ENCODE measurements at regions not wholly inside any gene's neighbourhood (a gene's known extent, or its start where the extent isn't known, plus 50 kb on each side); places are given as distances from the start of the nearest gene placed in this dataset.
"Not testable (repeated sequence)": the region's sequence is repeated elsewhere in the genome, so short reads cannot be mapped to it uniquely, and the experiment has no call there.

DNA sequence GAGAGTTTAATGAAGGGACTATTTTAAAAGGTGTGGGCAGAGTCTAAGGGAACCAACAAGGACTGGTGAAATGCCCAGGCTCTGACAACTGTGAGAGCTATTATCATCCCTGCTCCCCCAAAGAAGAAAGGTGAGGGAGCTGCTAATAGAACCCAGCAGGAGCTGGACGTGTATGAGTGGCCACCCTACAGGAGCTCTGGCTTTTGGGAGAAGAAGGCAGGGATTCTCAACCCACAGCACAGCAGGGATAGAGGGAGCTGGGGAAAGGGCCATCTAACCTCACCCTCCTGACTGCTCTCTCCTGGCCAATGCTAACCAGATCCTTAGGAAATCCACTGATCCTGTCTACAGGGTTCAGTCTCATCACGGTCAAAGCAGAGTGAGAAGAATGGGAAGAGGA lies 57.1 kb downstream of the GRIN2B start:
- H3K4me3 ChIP-seq (ENCODE audit: low read length): no peak overlapping the region
- no peak overlapping the region for H3K9ac ChIP-seq (ENCODE audit: low read length)
- H3K27ac ChIP-seq (ENCODE audit: low read length): no peak overlapping the region
- no peaks in the 10 kb centered on the region for H3K27me3 ChIP-seq (ENCODE audit: control insufficient read depth, insufficient read depth, low read length)
- H3K9me3 ChIP-seq (ENCODE audit: control insufficient read depth, low read depth, low read length): no peaks in the 10 kb centered on the region
- no peaks in the 10 kb centered on the region for H3K36me3 ChIP-seq (ENCODE audit: control insufficient read depth, low read depth, low read length)
- no peaks in the 10 kb centered on the region for H3K4me1 ChIP-seq (ENCODE audit: control insufficient read depth, low read depth, low read length)

DNA sequence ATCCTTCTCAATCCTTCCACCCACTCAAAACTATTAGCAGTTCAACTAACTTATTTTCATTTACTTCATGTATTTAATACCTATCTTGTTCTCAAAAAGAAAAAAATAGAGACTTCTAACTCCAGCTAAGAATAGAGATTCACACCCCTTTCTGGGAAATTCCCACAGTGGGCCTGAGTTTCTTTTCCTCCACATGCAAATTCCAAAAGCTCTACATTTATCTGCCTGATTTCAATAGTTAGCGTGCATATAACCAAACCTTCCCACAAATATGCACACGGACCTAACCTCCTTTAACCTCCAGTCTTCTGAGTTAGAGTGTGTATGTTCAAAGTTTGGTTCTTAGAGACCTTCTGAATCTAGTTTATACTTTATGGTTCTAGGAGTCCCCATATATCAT lies 62.5 kb downstream of the GRIN2B start:
- no peaks in the 10 kb centered on the region for H3K36me3 ChIP-seq (ENCODE audit: control insufficient read depth, low read depth, low read length)
- no peaks in the 10 kb centered on the region for H3K27me3 ChIP-seq (ENCODE audit: control insufficient read depth, insufficient read depth, low read length)
- H3K9ac ChIP-seq (ENCODE audit: low read length): no peak overlapping the region
- H3K4me3 ChIP-seq (ENCODE audit: low read length): no peak overlapping the region
- H3K4me1 ChIP-seq (ENCODE audit: control insufficient read depth, low read depth, low read length): no peaks in the 10 kb centered on the region
- H3K27ac ChIP-seq (ENCODE audit: low read length): no peak overlapping the region
- no peaks in the 10 kb centered on the region for H3K9me3 ChIP-seq (ENCODE audit: control insufficient read depth, low read depth, low read length)

DNA sequence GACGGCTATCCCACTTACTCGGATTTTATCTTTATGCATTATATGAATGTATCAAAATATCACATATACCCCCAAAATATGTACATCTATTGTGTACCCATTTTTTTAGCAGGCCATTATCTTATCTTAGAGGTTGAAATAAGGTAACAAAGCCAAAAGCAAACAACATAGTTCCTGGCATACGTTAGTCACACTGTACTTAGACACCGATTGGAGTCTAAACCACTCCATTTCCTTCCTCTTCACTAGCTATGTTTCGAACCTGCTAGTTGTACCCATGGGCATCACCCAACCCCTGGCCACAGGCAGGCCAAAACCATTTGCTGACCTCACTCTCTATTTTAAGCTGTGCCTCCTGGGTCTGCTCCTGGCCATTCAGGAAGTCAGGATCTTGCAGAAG lies 66.3 kb downstream of the GRIN2B start:
- Histone ChIP-seq H3K36me3 (ENCODE audit: control insufficient read depth, low read depth, low read length) (no peaks in the 10 kb centered on the region), H3K27me3 (ENCODE audit: control insufficient read depth, insufficient read depth, low read length) (no peaks in the 10 kb centered on the region), H3K9ac (ENCODE audit: low read length) (no peak overlapping the region), H3K9me3 (ENCODE audit: control insufficient read depth, low read depth, low read length) (no peaks in the 10 kb centered on the region), H3K4me1 (ENCODE audit: control insufficient read depth, low read depth, low read length) (no peaks in the 10 kb centered on the region), H3K27ac (ENCODE audit: low read length) (no peak overlapping the region), H3K4me3 (ENCODE audit: low read length) (no peak overlapping the region)

DNA sequence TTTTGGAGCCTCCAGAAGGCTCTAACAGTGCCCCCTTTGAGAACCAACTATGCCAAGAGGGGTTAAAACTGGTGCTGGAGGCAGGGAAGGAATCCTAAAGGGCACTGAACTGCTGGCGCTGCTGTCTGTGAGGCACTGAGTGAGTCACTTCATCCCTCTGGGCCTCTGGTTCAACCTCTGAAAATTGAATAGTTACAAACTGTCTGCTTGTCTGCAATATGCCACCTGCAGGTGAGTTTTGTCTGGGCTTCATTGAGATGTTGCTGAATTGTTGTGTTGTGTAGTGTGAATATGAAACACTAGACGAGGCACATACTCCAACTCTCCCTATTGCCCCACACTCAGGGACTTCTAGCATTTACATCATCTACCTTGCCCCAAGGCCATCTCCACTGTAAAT lies 68.0 kb downstream of the GRIN2B start:
- Histone ChIP-seq H3K27ac (ENCODE audit: low read length) (no peak overlapping the region), H3K9ac (ENCODE audit: low read length) (no peak overlapping the region), H3K27me3 (ENCODE audit: control insufficient read depth, insufficient read depth, low read length) (no peaks in the 10 kb centered on the region), H3K9me3 (ENCODE audit: control insufficient read depth, low read depth, low read length) (no peaks in the 10 kb centered on the region), H3K36me3 (ENCODE audit: control insufficient read depth, low read depth, low read length) (no peaks in the 10 kb centered on the region), H3K4me3 (ENCODE audit: low read length) (no peak overlapping the region), H3K4me1 (ENCODE audit: control insufficient read depth, low read depth, low read length) (no peaks in the 10 kb centered on the region)

DNA sequence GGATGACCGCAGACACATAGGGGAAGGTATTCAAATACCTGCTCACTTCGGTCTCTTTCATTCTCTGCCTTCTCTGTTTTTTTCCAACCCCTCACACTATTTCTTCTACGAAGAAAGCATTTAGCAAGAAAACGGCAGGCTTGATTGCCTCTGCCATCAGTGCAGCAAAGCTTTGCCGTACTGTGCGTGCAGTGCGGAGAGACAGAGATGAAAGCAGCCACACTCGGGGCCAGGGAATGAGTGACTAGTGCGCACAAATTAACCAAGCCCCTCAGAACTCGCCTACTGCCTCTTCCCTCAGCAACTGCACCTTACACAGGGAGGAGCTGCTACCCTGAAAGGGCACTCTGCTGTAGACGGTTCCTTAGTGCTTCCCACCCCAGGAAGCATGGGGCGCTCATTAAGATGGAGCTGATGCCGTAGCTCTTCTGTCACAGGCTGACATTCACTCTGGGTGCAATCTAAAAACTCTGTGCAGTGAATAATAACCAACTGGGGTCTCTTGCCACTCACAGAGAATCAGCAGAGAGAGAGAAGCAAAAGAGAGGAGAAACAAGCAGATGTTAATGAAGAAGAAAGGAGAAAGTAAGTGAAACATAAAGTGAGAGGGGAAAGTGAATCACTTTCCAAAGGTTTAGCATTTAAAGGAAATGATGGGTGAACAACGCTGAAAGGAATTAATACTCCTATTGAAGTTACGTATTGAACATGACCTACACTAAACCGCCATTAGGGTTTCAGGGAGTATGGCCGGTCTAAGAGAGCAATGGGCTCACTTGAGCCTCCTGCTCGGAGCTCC lies 69.4 kb downstream of the GRIN2B start:
- Histone ChIP-seq H3K4me1 (ENCODE audit: control insufficient read depth, low read depth, low read length) (no peaks in the 10 kb centered on the region), H3K9ac (ENCODE audit: low read length) (no peak overlapping the region), H3K9me3 (ENCODE audit: control insufficient read depth, low read depth, low read length) (no peaks in the 10 kb centered on the region), H3K36me3 (ENCODE audit: control insufficient read depth, low read depth, low read length) (no peaks in the 10 kb centered on the region), H3K27ac (ENCODE audit: low read length) (no peak overlapping the region), H3K4me3 (ENCODE audit: low read length) (no peak overlapping the region), H3K27me3 (ENCODE audit: control insufficient read depth, insufficient read depth, low read length) (no peaks in the 10 kb centered on the region)

GRCh38 chr12:13905794-13906193 lies 75.6 kb downstream of the GRIN2B start:
- no peak overlapping the region for H3K9ac ChIP-seq (ENCODE audit: low read length)
- no peak overlapping the region for H3K4me3 ChIP-seq (ENCODE audit: low read length)
- H3K4me1 ChIP-seq (ENCODE audit: control insufficient read depth, low read depth, low read length): no peaks in the 10 kb centered on the region
- no peaks in the 10 kb centered on the region for H3K36me3 ChIP-seq (ENCODE audit: control insufficient read depth, low read depth, low read length)
- no peaks in the 10 kb centered on the region for H3K9me3 ChIP-seq (ENCODE audit: control insufficient read depth, low read depth, low read length)
- H3K27me3 ChIP-seq (ENCODE audit: control insufficient read depth, insufficient read depth, low read length): no peaks in the 10 kb centered on the region
- H3K27ac ChIP-seq (ENCODE audit: low read length): no peak overlapping the region

- Histone ChIP-seq H3K36me3 (ENCODE audit: control insufficient read depth, low read depth, low read length) (no peaks in the 10 kb centered on the region), H3K4me1 (ENCODE audit: control insufficient read depth, low read depth, low read length) (no peaks in the 10 kb centered on the region), H3K27ac (ENCODE audit: low read length) (no peak overlapping the region), H3K9me3 (ENCODE audit: control insufficient read depth, low read depth, low read length) (no peaks in the 10 kb centered on the region), H3K4me3 (ENCODE audit: low read length) (no peak overlapping the region), H3K27me3 (ENCODE audit: control insufficient read depth, insufficient read depth, low read length) (no peaks in the 10 kb centered on the region), H3K9ac (ENCODE audit: low read length) (no peak overlapping the region)
Observed at GRCh38 chr12:13900718-13901117, 80.7 kb downstream of the GRIN2B start.

DNA sequence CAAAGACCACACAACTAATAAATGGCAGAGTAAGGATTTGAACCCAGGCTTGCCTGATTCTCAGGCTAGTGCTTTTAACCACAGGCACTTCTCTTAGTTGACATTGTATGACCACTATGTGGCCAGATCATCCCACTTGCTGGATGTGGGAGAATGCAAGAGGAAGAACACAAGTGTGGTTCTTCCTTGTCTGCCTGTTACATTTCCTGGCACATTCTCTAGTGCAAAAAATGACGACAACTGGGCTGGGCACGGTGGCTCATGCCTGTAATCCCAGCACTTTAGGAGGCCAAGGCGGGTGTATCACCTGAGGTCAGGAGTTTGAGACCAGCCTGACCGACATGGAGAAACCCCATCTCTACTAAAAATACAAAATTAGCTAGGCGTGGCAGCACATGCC lies 83.0 kb downstream of the GRIN2B start:
- H3K27me3 ChIP-seq (ENCODE audit: control insufficient read depth, insufficient read depth, low read length); H3K9ac ChIP-seq (ENCODE audit: low read length): not testable (repeated sequence)

DNA sequence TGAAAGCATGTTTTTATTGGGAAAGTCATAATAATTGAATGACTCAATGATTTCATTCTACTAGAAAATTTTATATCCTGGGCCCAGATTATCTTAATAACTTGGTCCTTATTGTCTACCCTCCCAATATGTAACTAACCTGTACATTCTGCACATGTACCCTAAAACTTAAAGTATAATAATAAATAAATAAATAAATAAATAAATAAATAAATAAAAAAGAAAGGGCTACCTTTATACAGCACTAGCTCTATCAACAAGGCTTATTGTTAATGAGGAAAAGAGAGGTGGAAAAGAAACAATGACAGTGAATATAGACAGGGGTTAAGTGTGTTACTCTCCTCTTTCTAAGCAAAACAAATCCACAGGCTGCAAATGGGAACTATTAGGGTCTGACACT lies 83.6 kb downstream of the GRIN2B start:
- Histone ChIP-seq H3K4me3 (ENCODE audit: low read length) (no peak overlapping the region), H3K9me3 (ENCODE audit: control insufficient read depth, low read depth, low read length) (no peaks in the 10 kb centered on the region), H3K27ac (ENCODE audit: low read length) (no peak overlapping the region), H3K27me3 (ENCODE audit: control insufficient read depth, insufficient read depth, low read length) (no peaks in the 10 kb centered on the region), H3K4me1 (ENCODE audit: control insufficient read depth, low read depth, low read length) (no peaks in the 10 kb centered on the region), H3K36me3 (ENCODE audit: control insufficient read depth, low read depth, low read length) (no peaks in the 10 kb centered on the region), H3K9ac (ENCODE audit: low read length) (no peak overlapping the region)

More for the DNA sequence above, 83.0 kb downstream of the GRIN2B start:
- not testable (repeated sequence) for H3K9me3 ChIP-seq (ENCODE audit: control insufficient read depth, low read depth, low read length); H3K4me1 ChIP-seq (ENCODE audit: control insufficient read depth, low read depth, low read length); H3K36me3 ChIP-seq (ENCODE audit: control insufficient read depth, low read depth, low read length); H3K4me3 ChIP-seq (ENCODE audit: low read length); H3K27ac ChIP-seq (ENCODE audit: low read length)

DNA sequence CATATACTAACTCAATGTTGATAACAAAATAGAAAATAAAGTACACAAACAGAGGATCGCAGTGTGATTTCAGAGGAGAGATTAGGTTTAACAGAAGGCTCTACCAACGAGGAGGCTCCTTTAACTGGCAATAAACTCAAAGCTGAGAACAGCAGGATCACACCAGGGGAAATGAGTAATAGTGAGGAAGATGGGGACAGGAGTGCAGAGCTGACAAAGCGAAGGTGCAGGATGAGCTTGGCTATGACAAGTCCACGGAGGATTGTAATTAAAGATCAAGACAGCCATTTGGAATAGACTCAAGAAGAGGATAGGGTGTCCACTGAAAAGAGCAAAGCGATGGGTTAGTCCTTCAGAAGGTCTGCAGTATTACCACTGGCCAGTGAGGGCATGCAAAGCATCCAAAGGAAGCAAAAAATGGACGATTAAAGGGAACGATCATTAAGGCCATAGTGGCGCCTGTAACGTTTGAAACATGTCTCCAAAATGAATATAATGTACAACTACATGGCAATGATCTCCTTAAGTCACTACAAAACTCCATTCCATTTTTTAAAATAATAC lies 85.3 kb downstream of the GRIN2B start:
- H3K9ac ChIP-seq (ENCODE audit: low read length): no peak overlapping the region
- no peak overlapping the region for H3K27ac ChIP-seq (ENCODE audit: low read length)
- no peaks in the 10 kb centered on the region for H3K4me1 ChIP-seq (ENCODE audit: control insufficient read depth, low read depth, low read length)
- H3K4me3 ChIP-seq (ENCODE audit: low read length): no peak overlapping the region
- H3K36me3 ChIP-seq (ENCODE audit: control insufficient read depth, low read depth, low read length): no peaks in the 10 kb centered on the region
- no peaks in the 10 kb centered on the region for H3K9me3 ChIP-seq (ENCODE audit: control insufficient read depth, low read depth, low read length)
- H3K27me3 ChIP-seq (ENCODE audit: control insufficient read depth, insufficient read depth, low read length): no peaks in the 10 kb centered on the region

DNA sequence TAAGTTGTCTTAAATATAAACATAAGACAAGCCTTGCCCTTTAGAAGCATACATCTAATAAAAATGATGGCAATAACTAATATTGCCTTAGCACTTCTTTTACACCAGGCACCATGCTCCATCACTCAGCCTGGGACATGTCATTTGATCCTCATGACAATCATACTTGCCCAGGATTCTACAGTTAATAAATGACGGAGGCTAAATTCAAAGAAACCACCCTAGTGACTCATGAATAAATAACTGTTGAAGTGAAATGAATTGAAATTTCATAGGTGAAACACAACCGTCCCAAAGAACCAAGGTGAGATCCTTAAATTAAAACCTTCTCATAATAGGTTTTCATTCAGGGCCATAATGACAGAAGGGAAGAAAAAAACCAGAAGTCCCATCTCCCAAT lies 89.5 kb downstream of the GRIN2B start:
- H3K36me3 ChIP-seq (ENCODE audit: control insufficient read depth, low read depth, low read length): no peaks in the 10 kb centered on the region
- no peak overlapping the region for H3K4me3 ChIP-seq (ENCODE audit: low read length)

GRCh38 chr12:13890943-13891342 lies 90.5 kb downstream of the GRIN2B start:
- Histone ChIP-seq H3K27me3 (ENCODE audit: control insufficient read depth, insufficient read depth, low read length) (no peaks in the 10 kb centered on the region), H3K36me3 (ENCODE audit: control insufficient read depth, low read depth, low read length) (no peaks in the 10 kb centered on the region), H3K9ac (ENCODE audit: low read length) (no peak overlapping the region), H3K27ac (ENCODE audit: low read length) (no peak overlapping the region), H3K4me1 (ENCODE audit: control insufficient read depth, low read depth, low read length) (no peaks in the 10 kb centered on the region), H3K9me3 (ENCODE audit: control insufficient read depth, low read depth, low read length) (no peaks in the 10 kb centered on the region), H3K4me3 (ENCODE audit: low read length) (no peak overlapping the region)

More for the DNA sequence above, 89.5 kb downstream of the GRIN2B start:
- Histone ChIP-seq H3K27me3 (ENCODE audit: control insufficient read depth, insufficient read depth, low read length) (no peaks in the 10 kb centered on the region), H3K9me3 (ENCODE audit: control insufficient read depth, low read depth, low read length) (no peaks in the 10 kb centered on the region), H3K4me1 (ENCODE audit: control insufficient read depth, low read depth, low read length) (no peaks in the 10 kb centered on the region), H3K9ac (ENCODE audit: low read length) (no peak overlapping the region), H3K27ac (ENCODE audit: low read length) (no peak overlapping the region)
